HG02852 (cell line): ENCODE measurements at regions not wholly inside any gene's neighbourhood (a gene's known extent, or its start where the extent isn't known, plus 50 kb on each side); places are given as distances from the start of the nearest gene placed in this dataset.

Experiments used
- ATAC-seq: cut with Tn5 transposase; IDR thresholded peaks from one replicate; pipeline ENCODE4 v1.9.1; 2021; ENCODE audit warnings: mild to moderate bottlenecking, moderate library complexity; ENCODE audit not compliant: unreplicated experiment

DNA sequence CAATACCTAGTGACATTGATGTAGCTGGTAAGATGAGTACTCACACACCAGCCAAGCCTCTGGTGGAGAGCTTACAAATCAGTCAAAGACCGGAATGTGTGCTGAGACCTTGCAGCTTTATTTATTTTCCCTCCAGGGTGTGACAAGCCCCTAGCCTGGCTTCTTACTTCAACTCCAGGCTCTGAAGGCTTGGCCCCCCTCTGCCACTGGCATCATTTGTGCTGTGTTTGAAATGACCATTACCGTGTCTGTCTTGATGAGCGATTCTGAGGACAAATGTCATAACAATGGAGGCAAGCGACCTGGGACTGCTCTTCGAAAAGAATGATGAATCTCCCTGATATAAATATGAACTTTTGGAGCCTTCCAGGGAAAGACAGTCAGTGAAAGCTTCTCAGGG is 749.9 kb upstream of the HS6ST1 start:
- ATAC-seq = no peak

DNA sequence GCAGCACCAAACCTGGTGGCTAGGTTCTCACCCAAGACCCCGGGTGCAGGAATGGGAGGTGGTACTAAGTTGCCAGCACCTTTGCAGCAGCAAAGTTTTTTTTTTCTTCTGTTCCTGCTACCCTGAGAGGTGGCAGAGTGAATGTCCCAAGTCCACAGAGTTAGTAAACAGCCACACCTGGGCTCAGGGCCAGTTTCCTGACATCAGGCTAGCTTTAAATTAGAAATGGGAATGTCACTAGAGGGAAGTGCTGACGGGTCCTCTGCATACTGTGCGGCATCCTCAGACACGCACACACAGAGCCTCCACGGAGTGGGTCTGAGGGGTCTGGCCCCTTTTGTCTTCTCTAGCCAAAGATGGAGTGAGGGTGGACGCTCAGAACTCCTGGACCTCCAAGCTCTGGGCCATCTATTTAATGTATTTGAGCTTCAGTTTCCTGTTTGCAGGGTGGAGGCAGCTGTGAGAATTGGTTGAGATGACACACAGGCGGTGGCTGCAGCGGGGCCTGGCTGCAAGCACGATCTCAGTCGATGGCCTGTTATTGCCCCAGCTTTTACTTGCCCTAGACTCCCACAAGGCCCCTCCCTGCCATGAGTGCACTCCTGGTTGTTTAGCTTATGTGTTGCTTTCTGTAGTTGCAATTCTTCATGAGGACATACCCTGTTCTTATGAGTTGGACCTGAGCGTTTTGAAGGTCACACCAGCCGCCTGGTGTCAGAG is 751.4 kb upstream of the HS6ST1 start:
- ATAC-seq = no peak

DNA sequence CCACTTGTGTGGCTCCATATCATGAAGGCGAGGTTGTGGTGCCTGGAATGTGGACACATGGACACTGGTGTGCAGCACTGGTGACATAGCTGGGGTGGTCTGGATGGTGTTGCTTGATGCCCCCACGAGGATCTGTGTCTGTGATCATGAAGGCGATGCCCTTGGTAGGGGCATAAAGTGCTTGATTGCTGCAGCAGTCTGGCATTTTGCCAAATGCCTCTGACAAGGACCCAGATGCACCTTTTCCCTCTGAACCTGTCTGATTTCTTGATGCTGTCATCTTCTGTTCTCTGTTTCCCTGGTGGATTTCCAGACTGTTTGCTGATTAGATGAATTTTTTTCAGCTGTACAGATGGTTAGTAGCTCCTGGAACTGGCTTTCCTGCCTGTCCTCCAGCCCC is 752.0 kb upstream of the HS6ST1 start:
- ATAC-seq = no peak

DNA sequence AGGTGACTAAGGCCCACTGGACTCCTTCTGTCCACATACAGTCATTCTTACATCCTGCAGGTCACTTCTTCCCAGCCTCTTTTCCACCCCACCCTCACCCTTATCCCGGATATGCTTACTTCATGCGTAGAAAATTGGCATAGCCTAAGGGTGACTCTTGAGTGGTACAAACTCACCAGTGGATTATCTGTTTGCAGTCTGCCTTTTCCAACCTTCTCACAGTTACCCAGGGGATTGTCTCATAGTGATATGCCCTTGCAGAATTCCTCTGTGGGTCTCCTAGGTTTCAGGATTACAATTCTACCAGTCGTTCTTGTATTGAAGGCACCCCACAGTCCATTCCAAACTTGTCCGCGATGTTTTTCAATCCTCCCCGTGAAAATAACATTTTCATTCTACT is 752.9 kb upstream of the HS6ST1 start:
- no peak for ATAC-seq

DNA sequence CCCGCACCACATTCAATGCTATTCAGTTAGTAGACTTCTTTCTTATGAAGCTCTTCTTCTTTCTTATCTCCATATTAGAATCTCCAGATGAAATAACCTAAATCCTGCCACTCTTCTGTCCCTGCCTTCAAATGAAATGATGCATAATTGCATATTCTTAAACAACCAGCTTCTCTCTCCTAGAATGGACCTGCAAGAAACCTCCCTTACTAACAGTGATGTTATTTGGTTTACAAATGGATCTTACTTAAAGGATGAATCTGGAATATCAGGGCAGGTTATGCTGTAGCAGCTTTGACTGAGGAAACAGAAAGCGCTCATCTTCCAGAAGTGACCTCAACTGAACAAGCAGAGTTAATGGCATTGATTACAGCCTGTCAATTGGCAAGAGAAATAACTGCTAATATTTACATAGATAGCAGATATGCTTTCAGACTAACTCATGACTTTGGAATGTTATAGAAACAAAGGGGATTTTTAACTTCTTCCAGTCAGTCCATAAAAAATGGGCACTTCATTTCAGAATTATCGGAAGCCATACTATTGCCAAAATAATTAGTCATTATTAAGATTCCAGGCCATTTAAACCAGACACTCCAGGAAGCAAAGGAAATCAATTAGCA is 755.7 kb upstream of the HS6ST1 start:
- no peak for ATAC-seq

DNA sequence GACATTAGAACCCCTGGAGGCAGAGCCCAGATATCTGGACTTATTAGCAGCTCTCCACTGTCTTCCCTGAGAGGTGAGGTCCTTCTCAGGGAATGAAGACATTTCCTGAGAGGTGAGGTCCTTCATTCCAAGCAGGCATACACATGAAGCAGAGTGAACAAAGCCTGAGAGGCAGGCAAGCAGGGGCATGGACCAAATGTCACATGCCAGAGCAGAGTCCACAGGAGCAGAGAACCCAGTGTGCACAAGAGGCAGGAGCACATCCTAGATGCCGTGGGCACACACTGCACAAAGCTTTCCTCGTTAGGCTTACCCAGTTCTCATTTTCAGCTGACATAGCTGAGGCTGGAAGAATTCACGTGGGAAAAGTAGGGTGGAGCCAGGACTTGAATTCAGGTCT is 759.9 kb upstream of the HS6ST1 start:
- ATAC-seq = no peak

DNA sequence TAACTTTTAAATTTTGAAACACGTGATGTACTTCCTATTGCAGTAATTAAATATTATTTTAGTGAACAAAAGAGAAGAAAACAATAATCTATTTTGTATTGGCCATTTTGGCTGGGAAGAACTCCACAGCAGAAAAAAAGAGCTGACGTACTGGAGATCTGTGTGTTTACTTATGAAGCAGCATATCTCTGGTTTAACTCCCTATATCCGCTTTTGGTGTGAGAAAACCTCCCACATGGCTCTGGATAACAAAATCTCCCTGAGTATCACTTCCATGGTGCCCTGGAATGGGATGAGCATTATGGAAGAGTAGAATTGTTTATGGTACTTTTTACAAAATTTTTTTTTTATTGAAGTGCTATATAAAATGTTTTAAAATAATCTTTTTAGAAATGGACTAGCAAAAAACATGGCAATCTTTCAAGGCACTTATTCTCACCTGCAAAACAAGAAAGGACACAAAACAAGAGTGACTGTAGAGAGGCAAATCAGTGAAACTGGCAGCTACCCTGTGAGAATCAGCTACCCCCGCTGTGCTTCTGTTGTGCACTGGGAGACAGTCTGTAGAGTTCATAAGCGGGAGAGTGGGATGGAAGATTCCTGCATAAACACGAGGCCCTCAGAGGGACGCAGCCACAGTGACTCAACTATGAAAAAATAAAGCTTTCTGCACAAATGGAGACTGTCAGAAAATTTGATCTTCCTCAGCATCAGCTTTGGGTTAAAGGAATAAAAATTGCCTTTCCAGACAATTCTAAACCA is 762.2 kb upstream of the HS6ST1 start:
- ATAC-seq = no peak

DNA sequence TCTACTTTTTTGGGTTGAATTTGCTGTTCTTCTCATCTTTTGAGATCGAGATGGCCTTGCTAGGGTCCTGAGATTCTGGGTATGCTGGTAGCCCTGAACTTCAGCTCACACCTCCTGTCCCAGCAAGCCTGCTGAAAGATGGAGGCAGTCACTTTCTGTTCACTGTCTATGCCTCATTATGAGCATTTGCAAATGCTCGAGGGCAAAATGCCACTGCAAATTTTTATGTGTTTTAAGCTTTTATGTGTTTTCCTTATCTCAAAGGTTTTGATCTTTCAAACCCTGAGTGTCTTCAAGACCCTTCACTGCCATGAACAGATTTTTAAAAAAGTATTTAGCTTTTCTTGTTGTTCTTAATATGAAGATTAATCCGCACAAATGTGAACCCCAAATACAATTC is 766.7 kb upstream of the HS6ST1 start:
- ATAC-seq = no peak

DNA sequence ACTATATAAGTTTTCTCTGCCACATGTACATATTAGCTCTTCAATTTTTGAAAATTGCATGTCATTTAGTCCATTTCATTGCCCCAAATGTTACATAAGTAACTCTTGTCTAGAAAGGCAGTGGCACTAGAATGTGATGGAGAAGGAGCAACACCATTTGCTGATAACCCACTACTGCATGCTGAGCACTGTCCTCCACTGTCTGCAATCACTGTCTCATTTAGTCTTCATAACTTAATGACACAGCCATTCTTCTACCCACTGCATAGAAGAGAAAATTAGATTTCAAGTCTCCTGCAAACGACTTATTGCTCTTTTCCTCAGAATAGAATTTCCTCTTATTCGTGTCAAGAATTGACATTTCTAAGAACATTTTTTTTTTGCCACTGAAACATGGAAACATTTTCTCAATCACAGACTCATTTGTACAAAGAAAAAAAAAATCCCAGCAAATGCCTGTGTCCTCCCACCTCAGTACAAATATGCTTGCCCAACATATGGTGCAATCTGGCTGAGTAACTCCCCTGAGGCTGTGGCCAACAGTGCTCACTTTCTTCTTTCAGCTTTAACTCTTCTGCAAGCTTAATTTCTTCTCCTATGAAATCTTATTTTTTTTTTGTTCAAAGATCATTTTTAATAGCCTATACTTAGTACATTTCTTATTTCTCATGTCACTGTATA is 768.6 kb upstream of the HS6ST1 start:
- ATAC-seq = no peak

DNA sequence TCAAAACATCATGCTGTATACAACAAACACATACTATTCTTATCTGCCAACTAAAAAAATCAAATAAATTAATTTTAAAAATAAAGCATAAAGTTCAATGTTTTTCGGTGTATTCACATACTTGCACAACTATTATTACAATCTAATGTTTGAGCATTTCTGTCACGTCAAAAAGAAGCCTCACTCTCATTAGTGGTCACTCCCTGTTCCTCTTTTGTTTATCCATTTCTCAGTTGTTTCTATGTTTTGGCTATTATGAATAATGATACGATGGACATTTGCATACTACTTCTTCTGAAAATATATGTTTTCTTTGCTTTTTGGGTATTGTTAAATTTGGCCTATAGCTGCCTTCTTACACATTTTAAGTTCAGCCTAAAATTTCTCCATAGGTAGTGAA is 773.0 kb upstream of the HS6ST1 start:
- no peak for ATAC-seq

DNA sequence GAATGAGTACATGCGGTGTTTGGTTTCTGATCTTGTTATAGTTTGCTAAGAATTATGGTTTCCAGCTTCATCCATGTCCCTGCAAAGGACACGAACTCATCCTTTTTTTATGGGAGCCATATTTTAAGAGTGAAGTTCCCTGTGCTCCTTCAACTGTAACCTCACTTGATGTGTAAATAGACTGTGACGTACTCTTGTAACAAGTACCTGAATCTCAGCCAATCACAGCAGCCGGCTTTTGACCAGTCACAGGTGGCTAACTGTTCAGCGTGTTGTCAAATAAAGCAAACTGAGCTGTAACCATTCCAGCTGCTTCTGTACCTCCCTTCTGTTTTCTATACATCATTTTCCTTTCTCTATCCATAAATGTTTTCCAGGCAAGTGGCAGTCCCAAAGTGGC is 774.3 kb upstream of the HS6ST1 start:
- no peak for ATAC-seq

DNA sequence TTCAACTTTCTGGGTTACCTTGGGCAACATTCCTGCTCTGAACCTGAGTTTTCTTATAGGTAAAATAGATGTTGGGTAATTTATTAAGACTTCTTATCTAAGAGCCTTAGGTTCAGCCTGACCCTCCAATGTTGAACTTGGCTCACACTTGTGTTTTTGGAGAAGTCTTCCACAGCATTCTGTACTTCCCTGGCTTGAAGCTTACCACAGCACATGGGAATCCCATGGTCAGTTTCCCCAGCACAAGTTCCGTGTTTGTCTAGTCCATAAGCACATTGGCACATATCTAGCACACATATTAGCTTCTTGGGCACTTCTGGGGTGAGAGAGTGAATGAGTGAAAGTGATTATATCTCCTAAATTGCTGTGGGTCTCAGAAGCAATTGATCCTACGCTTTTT is 782.5 kb upstream of the HS6ST1 start:
- ATAC-seq = no peak

DNA sequence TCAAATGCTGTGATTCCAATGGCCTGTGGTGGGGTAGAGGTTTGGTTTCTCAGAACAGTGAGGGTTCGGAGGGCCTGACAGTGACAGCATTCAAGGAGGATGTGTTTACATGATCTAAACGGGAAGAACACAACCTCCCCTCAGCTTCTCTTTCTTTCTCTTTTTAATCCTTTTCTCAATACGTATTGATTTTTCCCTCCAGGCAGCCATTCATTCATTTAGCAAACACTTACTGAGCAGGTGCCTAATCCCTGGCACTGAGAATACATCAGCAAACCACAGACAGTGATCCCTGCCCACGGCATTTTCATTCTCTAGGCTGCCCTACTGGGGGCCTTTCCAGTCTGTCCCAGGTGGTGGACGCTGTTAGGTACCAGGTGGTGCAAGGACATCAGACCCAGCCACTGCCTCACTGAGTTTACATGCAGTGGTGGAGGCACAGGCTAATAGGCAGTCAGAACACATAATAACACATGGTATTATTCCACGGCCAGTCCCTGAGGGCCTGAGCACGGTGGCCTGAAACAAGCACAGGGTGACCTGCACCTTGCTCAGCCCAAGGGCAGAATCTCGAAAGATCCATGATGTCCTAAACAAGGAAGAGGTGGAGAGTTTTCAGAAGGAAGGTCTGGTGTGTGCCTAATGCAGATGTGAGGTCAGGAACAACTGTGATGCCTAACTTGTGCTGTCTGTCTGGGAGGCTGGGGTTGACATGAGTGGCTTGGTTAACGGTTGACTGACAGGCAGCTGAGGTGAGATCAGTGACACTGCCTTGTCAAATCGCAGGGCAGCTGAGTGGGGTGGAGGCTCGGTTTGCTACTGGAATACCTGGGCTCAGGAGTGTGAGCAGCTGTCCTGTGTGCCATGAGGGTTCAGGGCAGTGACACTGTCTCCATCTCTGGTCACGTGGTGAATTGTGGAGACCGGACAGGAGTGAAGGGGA is 785.5 kb upstream of the HS6ST1 start:
- no peak for ATAC-seq

DNA sequence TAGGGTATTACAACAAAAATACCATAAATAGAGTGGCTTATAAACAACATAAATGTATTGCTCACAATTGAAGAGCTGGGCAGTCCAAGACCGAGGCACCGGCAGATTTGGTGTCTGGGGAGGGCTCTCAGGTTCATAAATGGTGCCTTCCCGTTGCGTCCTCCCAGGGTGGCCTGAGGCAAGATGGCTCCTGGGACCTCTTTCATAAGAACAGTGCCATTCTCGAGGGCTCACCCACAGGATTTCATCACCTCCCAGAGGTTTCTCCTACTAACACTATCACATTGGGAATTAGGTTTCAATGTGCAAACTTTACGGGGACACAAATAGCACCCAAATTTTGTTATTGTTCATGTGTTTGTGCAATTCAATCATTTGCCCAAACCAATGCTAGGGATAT is 793.5 kb upstream of the HS6ST1 start:
- no peak for ATAC-seq

DNA sequence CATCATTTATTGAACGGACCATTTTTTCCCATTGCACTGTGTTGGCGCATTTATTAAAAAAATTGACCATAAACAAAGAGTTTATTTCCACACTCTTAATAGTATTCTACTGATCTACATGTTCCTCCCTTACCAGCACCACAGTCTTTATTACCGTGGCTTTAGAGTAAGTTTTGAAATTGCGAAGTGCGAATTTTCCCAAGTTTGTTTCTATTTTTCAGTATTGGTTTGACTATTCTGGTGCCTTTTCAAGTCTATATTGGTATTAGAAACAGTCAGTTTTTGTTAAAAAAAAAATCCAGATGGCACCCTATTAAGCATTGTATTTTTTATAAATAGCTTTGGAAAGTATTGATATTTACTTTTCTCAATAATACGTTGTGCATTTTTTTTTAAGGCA is 795.1 kb upstream of the HS6ST1 start:
- no peak for ATAC-seq

DNA sequence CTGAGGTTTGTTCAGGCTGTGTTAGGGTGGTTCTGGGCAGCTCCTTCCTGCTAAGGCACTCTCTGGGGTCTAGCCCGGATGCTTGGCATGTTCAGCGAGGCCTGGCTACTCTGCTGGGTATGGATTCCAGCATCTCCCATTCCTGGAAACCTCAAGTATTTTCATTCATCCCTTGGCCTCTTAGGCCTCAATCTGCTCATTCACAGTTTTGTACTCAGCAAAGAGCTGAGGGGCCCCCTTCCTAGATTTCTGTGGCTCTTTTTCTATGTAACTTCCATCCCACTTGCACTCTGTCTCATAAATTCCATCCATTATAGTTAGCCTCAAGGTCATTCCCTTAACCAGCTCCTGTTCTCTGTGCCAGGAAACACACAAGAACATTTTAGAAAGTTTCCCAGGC is 798.8 kb upstream of the HS6ST1 start:
- ATAC-seq = no peak

DNA sequence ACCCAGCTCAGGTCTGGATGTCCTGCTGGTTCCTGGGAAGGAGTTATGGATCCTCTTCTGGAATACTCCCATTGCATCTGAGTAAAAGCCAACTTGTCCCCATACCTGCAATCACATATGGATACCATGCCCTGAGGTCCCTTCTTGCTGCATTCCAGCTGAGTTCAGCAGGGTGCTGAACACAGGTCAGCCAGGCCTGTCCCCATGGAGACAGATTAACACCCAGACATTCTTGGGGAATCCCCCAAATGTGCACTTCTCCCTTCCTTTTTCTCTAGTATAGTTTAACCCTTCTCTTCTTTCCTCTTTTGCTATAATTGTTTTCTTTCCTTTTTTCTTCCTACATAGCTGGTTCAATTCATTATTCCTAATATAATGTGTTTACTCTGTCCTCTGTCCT is 799.6 kb upstream of the HS6ST1 start:
- peak; percentile 79 for ATAC-seq

DNA sequence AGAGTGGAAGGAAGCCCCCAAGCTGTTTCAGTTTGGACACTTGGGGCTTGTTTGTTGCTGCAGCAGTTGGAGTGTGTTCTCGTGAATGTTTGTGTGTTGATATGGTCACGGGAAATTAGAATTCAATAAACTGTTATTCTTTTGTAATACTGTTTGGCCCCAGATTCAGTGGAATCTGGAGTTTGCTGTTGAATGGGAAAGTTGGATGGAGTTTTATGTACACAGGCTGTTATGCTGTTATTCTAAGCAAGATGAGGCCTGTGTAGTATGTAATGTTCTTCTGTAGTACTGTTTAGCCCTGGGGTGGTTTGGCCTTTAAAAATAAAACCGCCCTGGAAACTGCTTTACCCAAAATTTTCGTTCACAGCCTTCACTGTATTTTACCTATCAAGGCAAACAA is 810.4 kb upstream of the HS6ST1 start:
- ATAC-seq = no peak

DNA sequence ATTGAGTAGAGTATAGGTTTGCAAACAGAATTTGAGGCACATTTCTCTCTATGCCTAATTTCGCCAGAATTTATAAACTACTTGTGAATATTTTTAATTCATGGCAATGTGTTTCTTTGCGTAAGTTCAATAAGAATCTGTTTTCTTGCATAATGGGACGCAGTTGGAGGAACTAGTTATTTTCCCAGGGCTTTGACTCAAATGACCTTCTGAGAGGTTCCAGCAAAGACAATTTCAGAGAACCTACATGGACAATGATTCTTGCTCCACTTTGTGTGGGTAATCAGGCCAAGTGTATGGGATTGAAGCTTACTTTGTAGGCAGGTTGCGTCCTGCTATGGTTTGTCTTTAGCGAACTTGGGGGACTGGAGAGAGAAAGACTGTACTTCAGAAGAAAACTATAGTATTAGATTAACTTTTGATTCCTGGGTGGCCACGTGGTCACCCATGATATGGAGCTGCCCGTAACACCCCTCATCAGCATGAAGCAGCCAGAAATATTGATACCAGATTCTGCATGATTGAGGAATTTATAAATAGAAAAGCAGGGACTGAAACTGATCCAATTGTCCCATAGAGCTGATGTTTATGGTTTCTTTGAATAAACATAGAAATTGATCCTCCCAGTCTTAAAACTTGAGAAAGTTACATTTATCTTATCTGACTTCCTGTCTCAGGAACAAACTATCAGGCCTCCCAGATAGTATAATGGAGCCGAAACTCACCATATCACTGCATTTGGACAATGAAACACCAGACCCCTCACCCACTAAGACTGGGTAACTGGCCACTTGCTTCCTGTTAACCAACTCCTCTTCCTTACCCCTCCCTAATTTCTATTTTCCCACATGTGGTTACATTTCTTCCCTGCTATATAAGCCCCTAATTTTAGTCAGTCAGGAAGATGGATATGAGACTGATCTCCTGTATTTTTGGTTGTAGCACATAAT is 815.3 kb upstream of the HS6ST1 start:
- no peak for ATAC-seq
